Body of pancreas (tissue), 4 donors: ENCODE measurements at regions not wholly inside any gene's neighbourhood (a gene's known extent, or its start where the extent isn't known, plus 50 kb on each side); places are given as distances from the start of the nearest gene placed in this dataset.

ENCODE experiments used
- POLR2A ChIP-seq, 3 donors: fragments of 450-650 bp; IDR thresholded peaks; one replicate each; pipeline ENCODE4 v1.6.1; 2016; ENCODE audit warnings: antibody characterized with exemption in 3 of 3, mild to moderate bottlenecking in 2 of 3
- TF ChIP-seq, protein P1 (sequence below), 7 experiments: fragments of 450-650 bp in 4 of 7; fragments of 200-600 bp in 3 of 7; sonication (generic) in 3 of 7; IDR thresholded peaks; one replicate each; pipeline ENCODE4 v1.5.1; 2016 to 2019; ENCODE audit warnings: antibody characterized with exemption in 7 of 7

- TF ChIP-seq, protein P1, sequence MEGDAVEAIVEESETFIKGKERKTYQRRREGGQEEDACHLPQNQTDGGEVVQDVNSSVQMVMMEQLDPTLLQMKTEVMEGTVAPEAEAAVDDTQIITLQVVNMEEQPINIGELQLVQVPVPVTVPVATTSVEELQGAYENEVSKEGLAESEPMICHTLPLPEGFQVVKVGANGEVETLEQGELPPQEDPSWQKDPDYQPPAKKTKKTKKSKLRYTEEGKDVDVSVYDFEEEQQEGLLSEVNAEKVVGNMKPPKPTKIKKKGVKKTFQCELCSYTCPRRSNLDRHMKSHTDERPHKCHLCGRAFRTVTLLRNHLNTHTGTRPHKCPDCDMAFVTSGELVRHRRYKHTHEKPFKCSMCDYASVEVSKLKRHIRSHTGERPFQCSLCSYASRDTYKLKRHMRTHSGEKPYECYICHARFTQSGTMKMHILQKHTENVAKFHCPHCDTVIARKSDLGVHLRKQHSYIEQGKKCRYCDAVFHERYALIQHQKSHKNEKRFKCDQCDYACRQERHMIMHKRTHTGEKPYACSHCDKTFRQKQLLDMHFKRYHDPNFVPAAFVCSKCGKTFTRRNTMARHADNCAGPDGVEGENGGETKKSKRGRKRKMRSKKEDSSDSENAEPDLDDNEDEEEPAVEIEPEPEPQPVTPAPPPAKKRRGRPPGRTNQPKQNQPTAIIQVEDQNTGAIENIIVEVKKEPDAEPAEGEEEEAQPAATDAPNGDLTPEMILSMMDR (IDR thresholded peaks at IDR 0.05) = no peak
- TF ChIP-seq POLR2A (IDR thresholded peaks at IDR 0.05) = no peak
These were observed 86.2 kb downstream of the ANKRD60 start for GRCh38 chr20:58141971-58142842.
